GM12878 (cell line): ENCODE measurements at regions not wholly inside any gene's neighbourhood (a gene's known extent, or its start where the extent isn't known, plus 50 kb on each side); places are given as distances from the start of the nearest gene placed in this dataset.

Source experiments
- ATAC-seq: fragments of 200-7000 bp; cut with Tn5 transposase; 3 replicates; pipeline ENCODE4 v1.9.1; 2020; ENCODE audit warnings: mild to moderate bottlenecking, moderate library complexity
- BruUV-seq: library from RNA; stranded (reverse); fragments of 400-500 nt; replicated peaks from 2 replicates; lab custom pipeline; 2021; lab: Mats Ljungman, UMichigan
- CTCF ChIA-PET: fragments of 300-600 bp; sonication (Branson Sonifier 250); formaldehyde crosslinking; extraction: SDS; loops from one replicate; lab custom pipeline; 2021; ENCODE audit warnings: inconsistent platforms; lab: Yijun Ruan, JAX
- POLR2A ChIA-PET: fragments of 350-600 bp; formaldehyde crosslinking; extraction: SDS; loops from one replicate; lab custom pipeline; 2021; ENCODE audit warnings: inconsistent platforms; lab: Charles Lee
- RAD21 ChIA-PET: fragments of 300-600 bp; sonication (Branson Sonifier 250); formaldehyde crosslinking; loops from one replicate; lab custom pipeline; 2023; ENCODE audit warnings: antibody characterized with exemption; ENCODE audit not compliant: unreplicated experiment; lab: Charles Lee
- SMC1A ChIA-PET: fragments of 300-600 bp; sonication (Branson Sonifier 250); formaldehyde crosslinking; loops from one replicate; lab custom pipeline; 2023; ENCODE audit not compliant: unreplicated experiment, uncharacterized antibody; lab: Charles Lee
- DNase-seq: peaks from one replicate; pipeline ENCODE4 v3.0.0-alpha.2; 2011; ENCODE audit warnings: low read depth, low spot score
- FAIRE-seq: peaks from 3 replicates; lab custom pipeline; 2011; peaks lifted over from hg19 to GRCh38; lab: Jason Lieb, UNC
- H2AFZ ChIP-seq: 2 replicates; pipeline ENCODE4 v1.6.0; 2011; ENCODE audit warnings: low read depth, low read length, control low read depth; ENCODE audit not compliant: control insufficient read depth
- H3K27ac ChIP-seq: 2 replicates; pipeline ENCODE4 v1.5.1; 2011; ENCODE audit warnings: control low read depth; ENCODE audit not compliant: control insufficient read depth, insufficient read depth
- H3K27me3 ChIP-seq, 2 experiments: replicated peaks in 1 of 2; 2 replicates each; pipeline versions ENCODE4 v1.6.0 to v1.6.1; 2011; ENCODE audit warnings: low read length in 1 of 2; ENCODE audit not compliant: control insufficient read depth in 2 of 2, insufficient read depth in 2 of 2
- H3K36me3 ChIP-seq, 2 experiments: 2 replicates each; pipeline ENCODE4 v1.5.1; 2011; ENCODE audit warnings: low read length in 1 of 2; ENCODE audit not compliant: control insufficient read depth in 2 of 2, insufficient read depth in 2 of 2
- H3K4me1 ChIP-seq: 2 replicates; pipeline ENCODE4 v1.6.1; 2011; ENCODE audit warnings: mild to moderate bottlenecking, low read length, moderate library complexity, mixed read lengths; ENCODE audit not compliant: control insufficient read depth, insufficient read depth
- H3K4me2 ChIP-seq: 2 replicates; pipeline ENCODE4 v1.6.0; 2011; ENCODE audit warnings: control low read depth; ENCODE audit not compliant: control insufficient read depth, insufficient read depth
- H3K4me3 ChIP-seq: fragments of 200-600 bp; sonication (generic); 2 replicates; pipeline ENCODE4 v1.5.1; 2016
- H3K79me2 ChIP-seq: 2 replicates; pipeline ENCODE4 v1.6.0; 2011; ENCODE audit warnings: low read length; ENCODE audit not compliant: control insufficient read depth, insufficient read depth
- H3K9ac ChIP-seq: 2 replicates; pipeline ENCODE4 v1.8.0; 2011; ENCODE audit warnings: low read length, control low read depth, mixed read lengths; ENCODE audit not compliant: control insufficient read depth, insufficient read depth
- H3K9me3 ChIP-seq: replicated peaks from 3 replicates; pipeline ENCODE4 v1.5.1; 2011; ENCODE audit warnings: mild to moderate bottlenecking, low read length; ENCODE audit not compliant: control insufficient read depth, insufficient read depth
- H4K20me1 ChIP-seq: 2 replicates; pipeline ENCODE4 v1.6.0; 2011; ENCODE audit not compliant: control insufficient read depth, insufficient read depth
- CBFB ChIP-seq: IDR thresholded peaks from 2 replicates; pipeline ENCODE4 v1.6.1; 2016; ENCODE audit warnings: antibody characterized with exemption, low read depth
- CBX3 ChIP-seq: fragments of 200-600 bp; sonication (generic); IDR thresholded peaks from 2 replicates; pipeline ENCODE4 v1.6.1; 2016; ENCODE audit warnings: low read depth, borderline replicate concordance
- CTCF ChIP-seq, 3 experiments: IDR thresholded peaks in 2 of 3; conservative IDR thresholded peaks in 1 of 3; 2 replicates each; pipeline ENCODE4 v1.5.1; 2011; ENCODE audit warnings: low read depth in 3 of 3, low read length in 3 of 3, mild to moderate bottlenecking in 3 of 3, control low read depth in 2 of 3, moderate library complexity in 2 of 3, inconsistent platforms in 1 of 3, mixed read lengths in 1 of 3; ENCODE audit not compliant: control insufficient read depth in 2 of 3, insufficient read depth in 1 of 3; ENCODE audit errors: extremely low read depth in 1 of 3
- EGR1 ChIP-seq, 2 experiments: IDR thresholded peaks; 1 replicate in 1 of 2; 2 replicates in 1 of 2; pipeline ENCODE4 v1.6.1; 2011 to 2012; ENCODE audit warnings: low read depth in 2 of 2, low read length in 2 of 2, borderline replicate concordance in 1 of 2, mild to moderate bottlenecking in 1 of 2, moderate library complexity in 1 of 2
- KDM1A ChIP-seq: fragments of 200-600 bp; sonication (generic); IDR thresholded peaks from 2 replicates; pipeline ENCODE4 v1.6.1; 2016; ENCODE audit warnings: borderline replicate concordance
- MTA3 ChIP-seq: IDR thresholded peaks from 2 replicates; pipeline ENCODE4 v1.6.1; 2012; ENCODE audit warnings: low read length, inconsistent platforms, borderline replicate concordance
- NBN ChIP-seq: fragments of 450-650 bp; IDR thresholded peaks from 2 replicates; pipeline ENCODE4 v1.6.1; 2016
- PAX5 ChIP-seq: IDR thresholded peaks from 2 replicates; pipeline ENCODE4 v1.6.1; 2011; ENCODE audit warnings: low read depth, low read length, borderline replicate concordance
- RCOR1 ChIP-seq: conservative IDR thresholded peaks from 2 replicates; pipeline ENCODE4 v1.6.1; 2012; ENCODE audit warnings: low read depth, low read length, improper control_type of control experiment
- RELA ChIP-seq: fragments of 450-650 bp; IDR thresholded peaks from 2 replicates; pipeline ENCODE4 v1.8.0; 2014; ENCODE audit warnings: borderline replicate concordance; ENCODE audit not compliant: partially characterized antibody
- RELB ChIP-seq: fragments of 450-650 bp; IDR thresholded peaks from 2 replicates; pipeline ENCODE4 v1.6.1; 2017; ENCODE audit warnings: low read depth, mild to moderate bottlenecking, moderate library complexity
- SPI1 ChIP-seq: IDR thresholded peaks from 2 replicates; pipeline ENCODE4 v1.6.1; 2011; ENCODE audit warnings: low read depth, mild to moderate bottlenecking, low read length, moderate library complexity, borderline replicate concordance; ENCODE audit not compliant: insufficient read depth
- TCF12 ChIP-seq: IDR thresholded peaks from 2 replicates; pipeline ENCODE4 v1.6.1; 2011; ENCODE audit warnings: low read depth, mild to moderate bottlenecking, low read length
- WGBS: methylation state at CpG from one replicate; pipeline ENCODE4 v1.1.6; 2016; ENCODE audit warnings: low lambda C conversion rate; ENCODE audit not compliant: insufficient replicate concordance, insufficient coverage; ENCODE audit errors: missing lambda C conversion rate; 5-methylcytosine and 5-hydroxymethylcytosine counted together
- in situ Hi-C: fragments of 300-500 bp; cut with MboI; formaldehyde crosslinking; loops from 9 replicates; pipeline ENCODE4 v1.14.3; 2018; ENCODE audit warnings: mixed read lengths
- intact Hi-C: fragments of 100-400 bp; cut with micrococcal nuclease; formaldehyde crosslinking; loops from one replicate; pipeline ENCODE4 v1.14.2; 2022; ENCODE audit not compliant: unreplicated experiment

- TF ChIP-seq RELB (no peak), PAX5 (no peak), MTA3 (no peak), CBFB (no peak), RELA (no peak), CTCF (IDR thresholded peaks at IDR 0.05 in 2 of 3, conservative IDR thresholded peaks at IDR 0.05 in 1 of 3; ENCODE audit: control insufficient read depth in 2 of 3, extremely low read depth in 1 of 3, insufficient read depth in 1 of 3, low read depth in 3 of 3, low read length in 3 of 3) (no peak), EGR1 (IDR thresholded peaks at IDR 0.05; ENCODE audit: borderline replicate concordance in 1 of 2, low read depth in 2 of 2, low read length in 2 of 2) (no peak)
Observed at GRCh38 chr4:134537701-134538100, 336.1 kb upstream of the PABPC4L start (continued).

GRCh38 chr4:134533068-134533467, 331.5 kb upstream of the PABPC4L start:
- POLR2A ChIA-PET, result no interaction called here
- SMC1A ChIA-PET, result interaction anchor here (1.0 kb wide), 1 partner anchor 11 kb away, joined by 3 read pairs; no protein-coding TSS in a partner anchor
- in situ Hi-C loops, result no loop called here
- no peak overlapping the region for H3K9ac ChIP-seq
- no peaks in the 10 kb centered on the region for H4K20me1 ChIP-seq
- FAIRE-seq (no peak), DNase-seq (no peak)
- H3K4me2 ChIP-seq, result no peak overlapping the region
- H3K9me3 ChIP-seq, result no peaks in the 10 kb centered on the region
- H3K4me1 ChIP-seq, result no peaks in the 10 kb centered on the region
- no TSS peak for BruUV-seq
- H3K36me3 ChIP-seq, result no peaks in the 10 kb centered on the region
- RAD21 ChIA-PET, result interaction anchor here (1.0 kb wide), 1 partner anchor 14 kb away, joined by 3 read pairs; no protein-coding TSS in a partner anchor
- no peaks in the 10 kb centered on the region for H3K79me2 ChIP-seq
- TF ChIP-seq KDM1A, result no peak
- no peak for TF ChIP-seq RCOR1
- no peak for TF ChIP-seq CBX3
- TF ChIP-seq SPI1, result peak; percentile 64
- peak; percentile 47; the same call in 1 of the 2 replicates for TF ChIP-seq TCF12
- no peak for TF ChIP-seq NBN
- TF ChIP-seq, all 136 proteins: peak for 2
- Histone ChIP-seq H3K27me3 (no peaks in the 10 kb centered on the region), H2AFZ (no peak overlapping the region), H3K27ac (no peak overlapping the region), H3K4me3 (no peak overlapping the region)
- 31% methylated on average over 3 of the region's 3 CpGs for WGBS
- intact Hi-C loops, result no loop called here
- CTCF ChIA-PET, result no interaction called here
- peak; percentile 93 for ATAC-seq
